ENCODE measurements at regions not wholly inside any gene's neighbourhood (a gene's known extent, or its start where the extent isn't known, plus 50 kb on each side); places are given as distances from the start of the nearest gene placed in this dataset.

DNA sequence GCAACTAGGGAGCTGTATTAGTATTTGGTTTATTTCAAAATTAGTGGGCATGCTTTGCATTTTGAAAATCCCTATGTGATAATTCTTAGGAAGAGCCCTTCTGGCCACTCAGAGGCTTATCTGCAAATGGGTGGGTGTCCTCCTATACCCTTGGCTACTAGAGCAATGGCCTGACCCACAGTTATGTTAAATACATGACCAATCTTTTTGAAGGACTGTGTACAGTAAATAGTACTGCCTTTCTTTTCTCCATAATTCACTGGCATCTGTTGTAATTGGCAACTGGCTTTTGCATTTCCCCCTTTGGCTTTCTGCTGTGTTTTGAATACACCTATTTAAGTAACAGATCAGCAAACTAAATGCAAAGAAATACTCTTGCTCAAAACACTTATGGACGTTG lies 175.4 kb downstream of the ANXA2 start:
- no peaks in the 10 kb centered on the region for H3K36me3 ChIP-seq (ENCODE audit: low read depth, missing control alignments)
- no peak for TF ChIP-seq POLR2A (IDR thresholded peaks at IDR 0.05)
- TF ChIP-seq, protein P1, sequence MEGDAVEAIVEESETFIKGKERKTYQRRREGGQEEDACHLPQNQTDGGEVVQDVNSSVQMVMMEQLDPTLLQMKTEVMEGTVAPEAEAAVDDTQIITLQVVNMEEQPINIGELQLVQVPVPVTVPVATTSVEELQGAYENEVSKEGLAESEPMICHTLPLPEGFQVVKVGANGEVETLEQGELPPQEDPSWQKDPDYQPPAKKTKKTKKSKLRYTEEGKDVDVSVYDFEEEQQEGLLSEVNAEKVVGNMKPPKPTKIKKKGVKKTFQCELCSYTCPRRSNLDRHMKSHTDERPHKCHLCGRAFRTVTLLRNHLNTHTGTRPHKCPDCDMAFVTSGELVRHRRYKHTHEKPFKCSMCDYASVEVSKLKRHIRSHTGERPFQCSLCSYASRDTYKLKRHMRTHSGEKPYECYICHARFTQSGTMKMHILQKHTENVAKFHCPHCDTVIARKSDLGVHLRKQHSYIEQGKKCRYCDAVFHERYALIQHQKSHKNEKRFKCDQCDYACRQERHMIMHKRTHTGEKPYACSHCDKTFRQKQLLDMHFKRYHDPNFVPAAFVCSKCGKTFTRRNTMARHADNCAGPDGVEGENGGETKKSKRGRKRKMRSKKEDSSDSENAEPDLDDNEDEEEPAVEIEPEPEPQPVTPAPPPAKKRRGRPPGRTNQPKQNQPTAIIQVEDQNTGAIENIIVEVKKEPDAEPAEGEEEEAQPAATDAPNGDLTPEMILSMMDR (IDR thresholded peaks at IDR 0.05) = no peak
- intact Hi-C loops (cut with DNase I; ENCODE audit: low total_unique reads) = no loop called here
- H3K4me3 ChIP-seq = no peak overlapping the region
- no peaks in the 10 kb centered on the region for H3K9me3 ChIP-seq
- H3K27me3 ChIP-seq = no peaks in the 10 kb centered on the region
- H3K4me1 ChIP-seq = no peaks in the 10 kb centered on the region
- WGBS, 2 donors = 83 to 100% methylated on average over 1 of the region's 1 CpG
- no peak for DNase-seq
- H3K27ac ChIP-seq = no peak overlapping the region

DNA sequence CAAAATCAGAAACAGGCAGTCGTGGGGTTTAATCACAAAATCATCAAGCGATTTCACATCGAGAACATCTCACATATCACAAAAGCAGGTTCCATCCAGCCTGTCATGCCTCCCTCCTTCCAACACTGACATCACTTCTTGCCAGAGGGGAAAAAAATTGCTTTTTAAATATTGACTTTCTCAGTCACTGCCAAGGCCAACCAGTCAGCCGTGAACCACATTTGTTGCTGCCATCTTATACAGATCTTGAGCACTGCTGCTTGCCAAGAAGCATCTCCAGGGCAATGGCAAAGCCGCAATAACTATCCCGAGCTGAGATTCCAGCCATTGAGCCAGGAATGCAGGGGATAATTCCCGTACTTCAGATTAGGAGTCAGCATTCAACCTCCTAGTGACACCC lies 174.6 kb downstream of the ANXA2 start:
- intact Hi-C loops (cut with DNase I; ENCODE audit: low total_unique reads) = no loop called here
- no peaks in the 10 kb centered on the region for H3K27me3 ChIP-seq
- no peak for TF ChIP-seq POLR2A (IDR thresholded peaks at IDR 0.05)
- TF ChIP-seq, protein P1 (IDR thresholded peaks at IDR 0.05) = no peak
- H3K9me3 ChIP-seq = no peaks in the 10 kb centered on the region
- DNase-seq = no peak
- no peaks in the 10 kb centered on the region for H3K36me3 ChIP-seq (ENCODE audit: low read depth, missing control alignments)
- no peaks in the 10 kb centered on the region for H3K4me1 ChIP-seq
- no peak overlapping the region for H3K4me3 ChIP-seq
- WGBS, 2 donors = 76 to 80% methylated on average over 7 of the region's 7 CpGs
- no peak overlapping the region for H3K27ac ChIP-seq

DNA sequence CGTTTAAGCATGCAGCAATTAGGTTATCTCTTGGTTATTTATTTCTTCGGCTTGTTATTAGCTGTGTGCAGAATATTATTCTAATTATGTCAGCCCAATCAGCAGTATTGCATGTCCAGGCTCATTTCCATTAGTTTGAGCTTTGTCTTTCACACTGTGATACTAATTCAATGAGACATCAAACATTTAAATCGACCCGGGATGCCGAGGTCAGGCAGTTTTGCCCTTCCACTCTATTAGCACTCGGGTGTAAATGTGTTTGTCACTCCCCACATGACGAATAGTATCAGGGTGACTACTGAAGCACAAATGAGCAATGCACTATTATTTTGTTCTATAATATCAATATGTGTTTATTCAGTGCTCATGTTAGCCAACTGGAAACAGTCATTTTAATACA lies 170.9 kb downstream of the ANXA2 start:
- DNase-seq = no peak
- intact Hi-C loops (cut with DNase I; ENCODE audit: low total_unique reads) = no loop called here

DNA sequence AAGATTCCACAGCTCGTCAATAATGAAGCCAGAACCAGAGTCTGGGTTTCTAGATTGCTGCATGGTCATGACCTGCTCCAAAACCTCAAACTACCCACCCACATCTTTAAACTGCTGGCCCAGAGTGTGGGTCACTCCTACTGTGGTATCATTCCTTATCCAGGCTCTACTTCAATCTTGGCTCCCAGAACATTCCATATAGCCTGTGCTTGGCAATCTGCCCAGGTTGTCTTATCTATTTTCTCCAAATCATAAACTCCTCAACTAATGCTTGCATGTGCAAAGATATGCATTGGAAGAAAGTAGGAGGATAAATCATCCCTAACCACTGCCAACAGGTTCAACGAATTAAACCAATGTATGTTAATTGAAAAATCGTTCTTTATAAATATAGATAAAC lies 169.7 kb downstream of the ANXA2 start:
- Histone ChIP-seq H3K4me3 (no peak overlapping the region), H3K4me1 (no peaks in the 10 kb centered on the region), H3K27ac (no peak overlapping the region), H3K36me3 (ENCODE audit: low read depth, missing control alignments) (no peaks in the 10 kb centered on the region), H3K9me3 (no peaks in the 10 kb centered on the region), H3K27me3 (no peaks in the 10 kb centered on the region)
- DNase-seq = no peak
- intact Hi-C loops (cut with DNase I; ENCODE audit: low total_unique reads) = no loop called here
- WGBS, 2 donors = 35 to 38% methylated on average over 3 of the region's 3 CpGs
- no peak for TF ChIP-seq POLR2A (IDR thresholded peaks at IDR 0.05)
- TF ChIP-seq, protein P1 (IDR thresholded peaks at IDR 0.05) = no peak

More for the DNA sequence above, 170.9 kb downstream of the ANXA2 start:
- TF ChIP-seq, protein P1 (IDR thresholded peaks at IDR 0.05) = no peak
- no peak for TF ChIP-seq POLR2A (IDR thresholded peaks at IDR 0.05)
- Histone ChIP-seq H3K36me3 (ENCODE audit: low read depth, missing control alignments) (no peaks in the 10 kb centered on the region), H3K27me3 (no peaks in the 10 kb centered on the region), H3K4me3 (no peak overlapping the region), H3K27ac (no peak overlapping the region), H3K4me1 (no peaks in the 10 kb centered on the region), H3K9me3 (no peaks in the 10 kb centered on the region)
- 56 to 60% methylated on average over 7 of the region's 7 CpGs for WGBS, 2 donors

DNA sequence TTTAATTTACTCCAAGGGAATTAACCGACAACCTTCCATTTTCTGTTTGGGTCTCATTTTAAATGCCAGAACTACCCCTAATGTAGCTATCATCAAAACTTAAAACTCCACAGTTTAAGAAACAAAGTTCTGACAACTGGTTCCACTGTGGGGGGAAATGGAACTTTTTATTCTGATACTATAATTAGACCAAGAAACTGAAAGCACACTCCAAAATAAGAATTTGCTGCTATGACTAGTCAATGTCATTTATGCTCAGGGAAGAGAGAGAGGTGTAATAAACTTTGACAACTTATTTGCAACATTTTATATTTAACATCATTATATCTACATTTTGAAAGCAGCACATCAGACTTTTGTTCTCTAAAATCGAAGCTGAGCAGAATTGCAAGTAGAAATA lies 169.2 kb downstream of the ANXA2 start:
- Histone ChIP-seq H3K4me3 (no peak overlapping the region), H3K27me3 (no peaks in the 10 kb centered on the region), H3K4me1 (no peaks in the 10 kb centered on the region), H3K9me3 (no peaks in the 10 kb centered on the region), H3K27ac (no peak overlapping the region), H3K36me3 (ENCODE audit: low read depth, missing control alignments) (no peaks in the 10 kb centered on the region)
- 76 to 83% methylated on average over 2 of the region's 2 CpGs for WGBS, 2 donors
- TF ChIP-seq, protein P1 (IDR thresholded peaks at IDR 0.05) = no peak
- no peak for TF ChIP-seq POLR2A (IDR thresholded peaks at IDR 0.05)
- intact Hi-C loops (cut with DNase I; ENCODE audit: low total_unique reads) = no loop called here
- no peak for DNase-seq

All from testis (tissue), 2 donors.